GM12892 (cell line): ENCODE measurements at regions not wholly inside any gene's neighbourhood (a gene's known extent, or its start where the extent isn't known, plus 50 kb on each side); places are given as distances from the start of the nearest gene placed in this dataset.

Source experiments
- POLR2A ChIP-seq: IDR thresholded peaks from 2 replicates; pipeline ENCODE4 v1.6.1; 2011; ENCODE audit warnings: low read depth, low read length, control low read depth
- POLR2AphosphoS5 ChIP-seq: IDR thresholded peaks from 2 replicates; pipeline ENCODE4 v1.6.1; 2011; ENCODE audit warnings: low read depth, low read length, control low read depth

- TF ChIP-seq POLR2A (no peak), POLR2AphosphoS5 (no peak)
These were observed 371.1 kb downstream of the FIGN start for GRCh38 chr2:163364736-163365135.
